ENCODE measurements at regions not wholly inside any gene's neighbourhood (a gene's known extent, or its start where the extent isn't known, plus 50 kb on each side); places are given as distances from the start of the nearest gene placed in this dataset.

DNA sequence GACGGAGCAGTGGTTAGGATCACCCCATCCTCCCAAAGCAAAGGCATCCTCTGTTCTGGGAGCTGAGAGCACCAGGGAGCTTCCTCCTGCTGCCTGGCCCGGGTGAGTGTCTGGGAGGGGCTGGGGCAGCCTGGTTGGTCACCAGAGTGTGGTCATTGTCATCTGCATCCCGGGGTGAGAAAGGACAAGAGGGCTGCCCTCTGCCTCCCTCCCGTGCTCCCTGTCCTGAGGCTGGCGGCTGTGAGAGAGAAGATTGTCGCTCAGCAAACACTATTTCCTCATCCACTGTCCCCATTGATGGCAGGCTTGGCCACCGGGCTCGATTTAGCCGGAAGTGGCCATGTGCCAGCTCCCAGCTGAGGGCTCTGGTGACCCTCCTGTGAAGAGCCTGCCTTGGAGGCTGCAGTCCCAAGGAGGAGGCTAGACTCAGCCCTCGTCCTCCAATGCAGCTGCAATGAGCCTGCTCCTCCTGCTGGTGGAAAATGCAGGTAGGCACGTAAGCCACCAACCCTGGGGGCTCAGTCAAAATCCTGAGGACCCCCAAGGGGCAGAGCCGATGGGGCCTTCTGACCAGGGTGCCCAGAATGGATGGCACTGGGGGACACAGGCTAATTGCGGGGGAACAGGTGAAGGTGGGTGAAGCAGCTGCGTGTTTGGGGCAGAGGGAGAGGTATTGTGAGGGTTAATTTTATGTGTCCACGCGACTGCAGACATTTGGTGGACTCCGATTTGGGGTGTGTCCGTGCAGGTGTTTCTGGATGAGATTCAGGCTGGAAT is 155.7 kb downstream of the KIF26A start:
- TF ChIP-seq, protein P1, sequence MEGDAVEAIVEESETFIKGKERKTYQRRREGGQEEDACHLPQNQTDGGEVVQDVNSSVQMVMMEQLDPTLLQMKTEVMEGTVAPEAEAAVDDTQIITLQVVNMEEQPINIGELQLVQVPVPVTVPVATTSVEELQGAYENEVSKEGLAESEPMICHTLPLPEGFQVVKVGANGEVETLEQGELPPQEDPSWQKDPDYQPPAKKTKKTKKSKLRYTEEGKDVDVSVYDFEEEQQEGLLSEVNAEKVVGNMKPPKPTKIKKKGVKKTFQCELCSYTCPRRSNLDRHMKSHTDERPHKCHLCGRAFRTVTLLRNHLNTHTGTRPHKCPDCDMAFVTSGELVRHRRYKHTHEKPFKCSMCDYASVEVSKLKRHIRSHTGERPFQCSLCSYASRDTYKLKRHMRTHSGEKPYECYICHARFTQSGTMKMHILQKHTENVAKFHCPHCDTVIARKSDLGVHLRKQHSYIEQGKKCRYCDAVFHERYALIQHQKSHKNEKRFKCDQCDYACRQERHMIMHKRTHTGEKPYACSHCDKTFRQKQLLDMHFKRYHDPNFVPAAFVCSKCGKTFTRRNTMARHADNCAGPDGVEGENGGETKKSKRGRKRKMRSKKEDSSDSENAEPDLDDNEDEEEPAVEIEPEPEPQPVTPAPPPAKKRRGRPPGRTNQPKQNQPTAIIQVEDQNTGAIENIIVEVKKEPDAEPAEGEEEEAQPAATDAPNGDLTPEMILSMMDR (IDR thresholded peaks at IDR 0.05 in 2 of 3, conservative IDR thresholded peaks at IDR 0.05 in 1 of 3; ENCODE audit: insufficient read depth in 2 of 3, low read depth in 1 of 3, low read length in 3 of 3): 0 out of 6 replicates have a peak, but pooled peaks of 2 of the 3 experiments have one; percentile 21 to 28
- TF ChIP-seq, protein P2, sequence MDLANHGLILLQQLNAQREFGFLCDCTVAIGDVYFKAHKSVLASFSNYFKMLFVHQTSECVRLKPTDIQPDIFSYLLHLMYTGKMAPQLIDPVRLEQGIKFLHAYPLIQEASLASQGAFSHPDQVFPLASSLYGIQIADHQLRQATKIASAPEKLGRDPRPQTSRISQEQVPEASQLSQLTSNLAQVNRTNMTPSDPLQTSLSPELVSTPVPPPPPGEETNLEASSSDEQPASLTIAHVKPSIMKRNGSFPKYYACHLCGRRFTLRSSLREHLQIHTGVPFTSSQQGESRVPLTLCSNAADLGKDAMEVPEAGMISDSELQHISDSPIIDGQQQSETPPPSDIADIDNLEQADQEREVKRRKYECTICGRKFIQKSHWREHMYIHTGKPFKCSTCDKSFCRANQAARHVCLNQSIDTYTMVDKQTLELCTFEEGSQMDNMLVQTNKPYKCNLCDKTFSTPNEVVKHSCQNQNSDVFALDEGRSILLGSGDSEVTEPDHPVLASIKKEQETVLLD (IDR thresholded peaks at IDR 0.05): no peak
- TF ChIP-seq ZNF24 (IDR thresholded peaks at IDR 0.05): no peak
- peak in 1 of 2 experiments; percentile 32; a peak in 1 of 4 replicates for TF ChIP-seq RAD21 (CRISPR knock-in tag; conservative IDR thresholded peaks at IDR 0.05 in 1 of 2, IDR thresholded peaks at IDR 0.05 in 1 of 2)
- 2% methylated on average over 14 of the region's 18 CpGs for WGBS (ENCODE audit: insufficient coverage, low coverage, missing lambda C conversion rate)
- Histone ChIP-seq H3K9ac (ENCODE audit: insufficient read depth in 1 of 2, low read depth in 2 of 2, low read length in 2 of 2) (no peak overlapping the region; a peak in 1 of 4 replicates), H4K20me1 (replicated peaks; ENCODE audit: control insufficient read depth, insufficient read depth, low read length) (no peaks in the 10 kb centered on the region), H3K4me3 (no peak overlapping the region), H3K4me1 (replicated peaks in 1 of 2; ENCODE audit: control insufficient read depth in 2 of 2, insufficient read depth in 2 of 2, low read length in 2 of 2) (no peaks in the 10 kb centered on the region), H3K27ac (ENCODE audit: extremely low read depth, low read depth, low read length) (no peak overlapping the region), H3K9me1 (ENCODE audit: control insufficient read depth, insufficient read depth, low read length) (no peaks in the 10 kb centered on the region), H3K79me2 (ENCODE audit: control insufficient read depth, insufficient read depth, low read length) (no peaks in the 10 kb centered on the region), H3K4me2 (ENCODE audit: insufficient read depth, low read length) (no peak overlapping the region), H3K9me3 (replicated peaks; ENCODE audit: control insufficient read depth, insufficient read depth, low read depth, low read length) (no peaks in the 10 kb centered on the region; the same call in 1 of the 2 replicates), H2AFZ (ENCODE audit: low read depth, low read length) (no peak overlapping the region), H3K36me3 (ENCODE audit: control insufficient read depth, insufficient read depth, low read length) (no peaks in the 10 kb centered on the region), H3K27me3 (ENCODE audit: control insufficient read depth in 2 of 2, insufficient read depth in 2 of 2, low read length in 2 of 2) (no peaks in the 10 kb centered on the region)
- in situ Hi-C loops (cut with MboI): no loop called here
- ChIA-PET CTCF (ENCODE audit: low intra/inter-chr PET ratio) (no interaction called here), POLR2A (interaction anchor here (2.0 kb wide), 1 partner anchor 10 kb away, joined by 4 read pairs; no protein-coding TSS in a partner anchor)
- no peak for DNase-seq (ENCODE audit: extremely low read depth in 1 of 4, low spot score in 3 of 4)
- ATAC-seq: no peak
- intact Hi-C loops (cut with micrococcal nuclease): no loop called here
- no TSS peak for BruUV-seq (replicated peaks)
- FAIRE-seq: no peak

All from K562 (cell line).